IMR-90 (cell line): ENCODE measurements at regions not wholly inside any gene's neighbourhood (a gene's known extent, or its start where the extent isn't known, plus 50 kb on each side); places are given as distances from the start of the nearest gene placed in this dataset.

ENCODE experiments used
- CEBPB ChIP-seq: IDR thresholded peaks from 2 replicates; pipeline ENCODE4 v1.6.1; 2012; ENCODE audit warnings: low read depth, low read length, improper control_type of control experiment
- FOS ChIP-seq: fragments of 150-350 bp; IDR thresholded peaks from 2 replicates; pipeline ENCODE4 v1.6.1; 2016; ENCODE audit warnings: low read depth, low read length
- MAFK ChIP-seq: IDR thresholded peaks from 2 replicates; pipeline ENCODE4 v1.6.1; 2012; ENCODE audit warnings: low read depth, low read length, improper control_type of control experiment
- MXI1 ChIP-seq: IDR thresholded peaks from 2 replicates; pipeline ENCODE4 v1.6.1; 2012; ENCODE audit warnings: low read depth, mild to moderate bottlenecking, low read length, moderate library complexity, borderline replicate concordance
- POLR2A ChIP-seq: IDR thresholded peaks from 2 replicates; pipeline ENCODE4 v1.6.1; 2012; ENCODE audit warnings: mild to moderate bottlenecking, low read depth, low read length
- RAD21 ChIP-seq: IDR thresholded peaks from 2 replicates; pipeline ENCODE4 v1.6.1; 2012; ENCODE audit warnings: low read length, improper control_type of control experiment
- SMC3 ChIP-seq: fragments of 150-350 bp; IDR thresholded peaks from 2 replicates; pipeline ENCODE4 v1.6.1; 2016; ENCODE audit warnings: low read depth, mild to moderate bottlenecking, antibody characterized with exemption, low read length, moderate library complexity
- TF ChIP-seq, protein P1 (sequence below): conservative IDR thresholded peaks from 2 replicates; pipeline ENCODE4 v1.5.1; 2012; ENCODE audit warnings: mild to moderate bottlenecking, low read depth, low read length, improper control_type of control experiment
- TF ChIP-seq, protein P2 (sequence below): fragments of 150-350 bp; IDR thresholded peaks from 2 replicates; pipeline ENCODE4 v1.6.1; 2017; ENCODE audit warnings: mild to moderate bottlenecking, antibody characterized with exemption, low read length, low read depth
- TF ChIP-seq, protein P3 (sequence below): fragments of 150-350 bp; IDR thresholded peaks from 2 replicates; pipeline ENCODE4 v1.6.1; 2016; ENCODE audit warnings: low read depth, mild to moderate bottlenecking, low read length, moderate library complexity, borderline replicate concordance

DNA sequence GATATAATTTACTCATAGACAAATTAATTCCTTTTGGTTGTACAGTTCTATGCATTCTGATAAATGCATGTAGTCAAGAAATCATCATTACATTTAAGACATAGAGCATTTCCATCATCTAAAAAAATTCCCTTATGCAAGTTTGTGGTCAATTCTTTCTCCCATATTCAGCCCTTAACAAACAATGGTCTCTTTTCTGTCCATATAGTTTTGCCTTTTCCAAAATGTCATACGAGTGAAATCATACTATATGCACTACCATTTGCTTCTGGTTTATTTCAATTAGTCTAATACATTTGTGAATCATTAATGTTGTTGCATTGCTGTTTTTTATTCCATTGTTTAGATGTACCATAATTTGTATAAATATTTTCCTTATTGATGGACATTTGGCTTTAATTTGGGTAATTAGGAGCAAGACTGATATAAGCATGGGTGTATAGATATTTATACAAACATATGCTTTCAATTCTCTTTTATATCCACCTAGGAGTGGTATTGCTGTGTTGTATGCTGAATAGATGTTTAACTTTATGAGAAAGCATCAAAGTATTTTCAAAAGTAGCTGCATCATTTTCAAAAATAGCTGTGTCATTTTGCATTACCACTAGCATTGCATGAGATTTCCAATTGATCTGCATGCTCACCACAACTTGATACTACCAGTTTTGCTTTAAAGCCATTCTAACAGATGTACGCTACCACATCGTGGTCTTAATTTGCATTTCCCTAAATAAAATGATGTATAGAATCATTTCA lies 397.0 kb upstream of the ADAMTS5 start:
- TF ChIP-seq SMC3, result no peak
- TF ChIP-seq, protein P1, sequence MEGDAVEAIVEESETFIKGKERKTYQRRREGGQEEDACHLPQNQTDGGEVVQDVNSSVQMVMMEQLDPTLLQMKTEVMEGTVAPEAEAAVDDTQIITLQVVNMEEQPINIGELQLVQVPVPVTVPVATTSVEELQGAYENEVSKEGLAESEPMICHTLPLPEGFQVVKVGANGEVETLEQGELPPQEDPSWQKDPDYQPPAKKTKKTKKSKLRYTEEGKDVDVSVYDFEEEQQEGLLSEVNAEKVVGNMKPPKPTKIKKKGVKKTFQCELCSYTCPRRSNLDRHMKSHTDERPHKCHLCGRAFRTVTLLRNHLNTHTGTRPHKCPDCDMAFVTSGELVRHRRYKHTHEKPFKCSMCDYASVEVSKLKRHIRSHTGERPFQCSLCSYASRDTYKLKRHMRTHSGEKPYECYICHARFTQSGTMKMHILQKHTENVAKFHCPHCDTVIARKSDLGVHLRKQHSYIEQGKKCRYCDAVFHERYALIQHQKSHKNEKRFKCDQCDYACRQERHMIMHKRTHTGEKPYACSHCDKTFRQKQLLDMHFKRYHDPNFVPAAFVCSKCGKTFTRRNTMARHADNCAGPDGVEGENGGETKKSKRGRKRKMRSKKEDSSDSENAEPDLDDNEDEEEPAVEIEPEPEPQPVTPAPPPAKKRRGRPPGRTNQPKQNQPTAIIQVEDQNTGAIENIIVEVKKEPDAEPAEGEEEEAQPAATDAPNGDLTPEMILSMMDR, result no peak
- no peak for TF ChIP-seq POLR2A
- TF ChIP-seq, protein P2, sequence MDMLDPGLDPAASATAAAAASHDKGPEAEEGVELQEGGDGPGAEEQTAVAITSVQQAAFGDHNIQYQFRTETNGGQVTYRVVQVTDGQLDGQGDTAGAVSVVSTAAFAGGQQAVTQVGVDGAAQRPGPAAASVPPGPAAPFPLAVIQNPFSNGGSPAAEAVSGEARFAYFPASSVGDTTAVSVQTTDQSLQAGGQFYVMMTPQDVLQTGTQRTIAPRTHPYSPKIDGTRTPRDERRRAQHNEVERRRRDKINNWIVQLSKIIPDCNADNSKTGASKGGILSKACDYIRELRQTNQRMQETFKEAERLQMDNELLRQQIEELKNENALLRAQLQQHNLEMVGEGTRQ, result no peak
- TF ChIP-seq, protein P3, sequence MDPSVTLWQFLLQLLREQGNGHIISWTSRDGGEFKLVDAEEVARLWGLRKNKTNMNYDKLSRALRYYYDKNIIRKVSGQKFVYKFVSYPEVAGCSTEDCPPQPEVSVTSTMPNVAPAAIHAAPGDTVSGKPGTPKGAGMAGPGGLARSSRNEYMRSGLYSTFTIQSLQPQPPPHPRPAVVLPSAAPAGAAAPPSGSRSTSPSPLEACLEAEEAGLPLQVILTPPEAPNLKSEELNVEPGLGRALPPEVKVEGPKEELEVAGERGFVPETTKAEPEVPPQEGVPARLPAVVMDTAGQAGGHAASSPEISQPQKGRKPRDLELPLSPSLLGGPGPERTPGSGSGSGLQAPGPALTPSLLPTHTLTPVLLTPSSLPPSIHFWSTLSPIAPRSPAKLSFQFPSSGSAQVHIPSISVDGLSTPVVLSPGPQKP, result no peak
- TF ChIP-seq CEBPB, result no peak
- no peak for TF ChIP-seq MXI1
- TF ChIP-seq RAD21, result no peak
- no peak for TF ChIP-seq FOS
- TF ChIP-seq MAFK, result no peak
